Hippocampal formation (tissue), 2 donors: ENCODE measurements at regions not wholly inside any gene's neighbourhood (a gene's known extent, or its start where the extent isn't known, plus 50 kb on each side); places are given as distances from the start of the nearest gene placed in this dataset.

Experiments
- DNase-seq, 2 donors: peaks; one replicate each; lab custom pipeline; 2025; lab: John Stamatoyannopoulos, UW

GRCh38 chr3:3241596-3241995 is 62.1 kb upstream of the CRBN start:
- DNase-seq: no peak

- no peak for DNase-seq
Observed at GRCh38 chr3:3240986-3241385, 61.5 kb upstream of the CRBN start.

- no peak for DNase-seq
Observed at GRCh38 chr3:3237979-3238378, 58.5 kb upstream of the CRBN start.

GRCh38 chr3:3232251-3232650 is 52.8 kb upstream of the CRBN start:
- DNase-seq: no peak
